BLaER1 treated with 17β-estradiol and CSF1 and Interleukin-3, amounts not matched to agents 10 nM and 100 nM (cell line): ENCODE measurements at regions not wholly inside any gene's neighbourhood (a gene's known extent, or its start where the extent isn't known, plus 50 kb on each side); places are given as distances from the start of the nearest gene placed in this dataset.

Source experiments
- H3K27ac ChIP-seq, 11 experiments: shearing (Covaris generic); formaldehyde crosslinking; 2 replicates each; pipeline ENCODE4 v1.8.1; 2022
- H3K27me3 ChIP-seq, 11 experiments: shearing (Covaris generic); formaldehyde crosslinking; 2 replicates each; pipeline ENCODE4 v1.8.1; 2022
- H3K36me3 ChIP-seq, 11 experiments: shearing (Covaris generic); formaldehyde crosslinking; 2 replicates each; pipeline ENCODE4 v1.8.1; 2022
- H3K4me1 ChIP-seq, 10 experiments: shearing (Covaris generic); formaldehyde crosslinking; 2 replicates each; pipeline ENCODE4 v1.8.1; 2022
- H3K4me2 ChIP-seq, 11 experiments: shearing (Covaris generic); formaldehyde crosslinking; 2 replicates each; pipeline ENCODE4 v1.8.1; 2022
- H3K4me3 ChIP-seq, 10 experiments: shearing (Covaris generic); formaldehyde crosslinking; 2 replicates each; pipeline ENCODE4 v1.8.1; 2022
- H3K9ac ChIP-seq, 11 experiments: shearing (Covaris generic); formaldehyde crosslinking; 2 replicates each; pipeline ENCODE4 v1.8.1; 2022
- H3K9me3 ChIP-seq, 11 experiments: shearing (Covaris generic); formaldehyde crosslinking; replicated peaks in 1 of 11; 2 replicates each; pipeline ENCODE4 v1.8.1; 2022
- H4K20me1 ChIP-seq, 11 experiments: shearing (Covaris generic); formaldehyde crosslinking; 2 replicates each; pipeline ENCODE4 v1.8.1; 2022
- Cebpa-rat ChIP-seq, 11 experiments: shearing (Covaris generic); IDR thresholded peaks; 2 replicates each; pipeline ENCODE4 v1.8.1; 2022

- H4K20me1 ChIP-seq, result no peaks in the 10 kb centered on the region
- TF ChIP-seq Cebpa-rat (IDR thresholded peaks at IDR 0.05), result no peak
- no peaks in the 10 kb centered on the region; a peak in 1 of 22 replicates for H3K9me3 ChIP-seq
- no peak overlapping the region for H3K27ac ChIP-seq
- H3K36me3 ChIP-seq, result no peaks in the 10 kb centered on the region
- no peaks in the 10 kb centered on the region for H3K27me3 ChIP-seq
- H3K9ac ChIP-seq, result no peak overlapping the region
- no peaks in the 10 kb centered on the region for H3K4me1 ChIP-seq
- H3K4me3 ChIP-seq, result no peak overlapping the region
- no peak overlapping the region for H3K4me2 ChIP-seq
Observed at GRCh38 chr20:7387638-7388193, 552.5 kb downstream of the HAO1 start.

DNA sequence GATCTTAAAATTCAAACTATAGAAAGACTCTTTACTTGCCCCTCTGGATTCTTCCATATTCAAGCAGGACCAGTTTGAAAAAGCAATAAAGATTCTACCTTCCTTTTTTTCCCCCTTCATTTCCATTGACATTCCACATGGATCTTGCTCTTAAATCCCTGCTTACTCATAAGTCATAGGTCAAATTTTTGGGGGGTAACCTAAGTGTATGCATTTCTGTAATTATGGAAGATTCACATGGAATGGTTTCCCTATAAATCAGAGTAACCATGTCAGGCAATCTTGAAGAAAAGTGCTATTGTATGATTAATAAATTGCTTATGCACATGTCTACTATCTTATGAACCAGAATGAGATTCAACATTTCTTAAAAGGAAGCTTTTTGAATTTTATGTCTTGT lies 551.0 kb downstream of the HAO1 start:
- no peak for TF ChIP-seq Cebpa-rat (IDR thresholded peaks at IDR 0.05)
- no peak overlapping the region for H3K4me3 ChIP-seq
- no peaks in the 10 kb centered on the region for H3K4me1 ChIP-seq
- no peaks in the 10 kb centered on the region for H3K36me3 ChIP-seq
- no peaks in the 10 kb centered on the region for H4K20me1 ChIP-seq
- H3K9ac ChIP-seq, result no peak overlapping the region
- H3K4me2 ChIP-seq, result no peak overlapping the region
- no peaks in the 10 kb centered on the region for H3K9me3 ChIP-seq
- H3K27me3 ChIP-seq, result no peaks in the 10 kb centered on the region
- H3K27ac ChIP-seq, result no peak overlapping the region

- H3K36me3 ChIP-seq, result no peaks in the 10 kb centered on the region
- no peak overlapping the region for H3K4me2 ChIP-seq
- no peaks in the 10 kb centered on the region for H4K20me1 ChIP-seq
- no peak overlapping the region for H3K9ac ChIP-seq
- H3K9me3 ChIP-seq, result no peaks in the 10 kb centered on the region
- H3K4me3 ChIP-seq, result no peak overlapping the region
- TF ChIP-seq Cebpa-rat (IDR thresholded peaks at IDR 0.05), result no peak
- H3K27ac ChIP-seq, result no peak overlapping the region
- H3K27me3 ChIP-seq, result no peaks in the 10 kb centered on the region
- H3K4me1 ChIP-seq, result no peaks in the 10 kb centered on the region
Observed at GRCh38 chr20:7392542-7393206, 547.6 kb downstream of the HAO1 start.

DNA sequence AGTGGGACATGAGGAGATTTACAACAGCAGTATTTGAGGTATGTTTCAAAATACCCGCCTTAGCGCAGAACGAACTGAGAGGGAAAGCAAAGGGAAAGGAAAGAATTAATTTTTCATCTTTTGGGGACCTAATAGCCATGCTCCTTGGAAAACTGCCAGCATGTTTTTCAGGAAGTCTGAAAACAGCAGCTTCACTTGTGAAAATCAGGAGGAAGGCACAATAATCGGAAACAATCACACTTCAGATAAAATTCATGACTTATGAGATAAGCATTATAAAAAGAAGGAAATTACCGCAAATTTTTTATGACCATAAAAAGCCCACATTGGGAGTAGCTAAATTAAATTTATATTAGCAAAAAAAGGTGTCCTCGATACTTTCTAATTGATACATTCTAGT lies 541.1 kb downstream of the HAO1 start:
- Histone ChIP-seq H4K20me1 (no peaks in the 10 kb centered on the region), H3K4me2 (no peak overlapping the region), H3K4me3 (no peak overlapping the region), H3K27me3 (0 out of 22 replicates have a peak, but pooled peaks cover 0 to 7% (median 0%) of the 10 kb centered on the region in 11 experiments), H3K36me3 (no peaks in the 10 kb centered on the region), H3K4me1 (no peaks in the 10 kb centered on the region), H3K27ac (no peak overlapping the region), H3K9me3 (no peaks in the 10 kb centered on the region), H3K9ac (no peak overlapping the region)
- TF ChIP-seq Cebpa-rat (IDR thresholded peaks at IDR 0.05), result no peak

DNA sequence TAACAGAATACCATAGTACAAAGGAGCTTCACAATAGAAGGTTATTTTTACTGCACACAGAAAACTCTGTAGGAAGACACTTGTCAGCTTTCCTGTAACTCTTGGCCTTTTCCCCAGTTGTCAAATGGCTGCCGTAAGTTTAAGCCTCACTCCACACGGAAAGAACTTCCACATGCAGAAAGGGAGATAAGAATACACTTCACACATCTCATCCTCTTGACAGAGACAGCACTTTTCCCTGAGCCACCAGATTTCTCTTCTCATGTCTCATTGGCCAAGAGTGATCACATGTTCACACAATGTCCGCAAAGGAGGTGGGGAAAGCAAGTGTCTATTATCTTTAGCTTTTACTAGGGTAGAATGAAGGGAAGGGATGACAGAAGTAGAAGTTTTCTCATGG lies 540.7 kb downstream of the HAO1 start:
- no peak overlapping the region for H3K27ac ChIP-seq
- no peaks in the 10 kb centered on the region for H3K9me3 ChIP-seq
- TF ChIP-seq Cebpa-rat (IDR thresholded peaks at IDR 0.05), result no peak
- 0 out of 22 replicates have a peak, but pooled peaks cover 0 to 7% (median 0%) of the 10 kb centered on the region in 11 experiments for H3K27me3 ChIP-seq
- no peak overlapping the region for H3K4me3 ChIP-seq
- no peak overlapping the region for H3K9ac ChIP-seq
- H3K4me2 ChIP-seq, result no peak overlapping the region
- H3K36me3 ChIP-seq, result no peaks in the 10 kb centered on the region
- H4K20me1 ChIP-seq, result no peaks in the 10 kb centered on the region
- no peaks in the 10 kb centered on the region for H3K4me1 ChIP-seq

- Histone ChIP-seq H3K4me2 (no peak overlapping the region), H3K27me3 (no peaks in the 10 kb centered on the region), H3K27ac (no peak overlapping the region), H3K9ac (no peak overlapping the region), H3K4me1 (0 out of 20 replicates have a peak, but pooled peaks cover 0 to 5% (median 0%) of the 10 kb centered on the region in 10 experiments), H3K4me3 (no peak overlapping the region), H3K36me3 (no peaks in the 10 kb centered on the region), H3K9me3 (no peaks in the 10 kb centered on the region), H4K20me1 (no peaks in the 10 kb centered on the region)
- TF ChIP-seq Cebpa-rat (IDR thresholded peaks at IDR 0.05), result no peak
Observed at GRCh38 chr20:7406671-7407070, 533.6 kb downstream of the HAO1 start.

DNA sequence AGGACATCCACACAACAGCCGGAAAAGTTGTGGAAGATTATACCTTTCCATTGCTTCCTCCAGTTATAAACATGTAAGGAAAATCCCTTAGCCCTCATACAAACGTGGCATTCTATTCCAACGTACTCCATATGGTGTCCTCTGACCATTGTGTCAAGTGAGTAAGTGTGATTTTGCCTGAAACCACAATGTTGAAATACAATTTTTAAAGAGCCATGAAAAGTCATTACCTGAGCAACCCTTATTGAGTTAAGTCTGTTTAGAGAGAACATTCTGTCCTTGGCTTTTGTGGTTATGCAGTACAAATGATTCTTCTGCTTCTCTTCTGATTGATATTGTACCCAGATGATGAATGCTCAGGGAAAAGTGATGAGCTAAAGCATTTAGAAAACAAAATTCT lies 530.1 kb downstream of the HAO1 start:
- Histone ChIP-seq H3K4me1 (peaks cover 0 to 7% (median 0%) of the 10 kb centered on the region in 10 experiments; a peak in 1 of 20 replicates), H4K20me1 (no peaks in the 10 kb centered on the region), H3K27me3 (no peaks in the 10 kb centered on the region), H3K9ac (no peak overlapping the region), H3K4me2 (no peak overlapping the region), H3K4me3 (no peak overlapping the region), H3K27ac (no peak overlapping the region), H3K36me3 (no peaks in the 10 kb centered on the region), H3K9me3 (no peaks in the 10 kb centered on the region)
- no peak for TF ChIP-seq Cebpa-rat (IDR thresholded peaks at IDR 0.05)

- no peak overlapping the region for H3K4me3 ChIP-seq
- H3K9ac ChIP-seq, result no peak overlapping the region
- no peaks in the 10 kb centered on the region for H3K27me3 ChIP-seq
- H3K27ac ChIP-seq, result no peak overlapping the region
- no peaks in the 10 kb centered on the region for H3K9me3 ChIP-seq
- H4K20me1 ChIP-seq, result no peaks in the 10 kb centered on the region
- H3K4me2 ChIP-seq, result no peak overlapping the region
- TF ChIP-seq Cebpa-rat (IDR thresholded peaks at IDR 0.05), result no peak
- H3K4me1 ChIP-seq, result peaks cover 0 to 7% (median 0%) of the 10 kb centered on the region in 10 experiments; a peak in 1 of 20 replicates
- no peaks in the 10 kb centered on the region for H3K36me3 ChIP-seq
Observed at GRCh38 chr20:7411075-7411474, 529.2 kb downstream of the HAO1 start.

- H3K4me1 ChIP-seq, result peaks cover 0 to 7% (median 0%) of the 10 kb centered on the region in 10 experiments; a peak in 1 of 20 replicates
- H3K4me3 ChIP-seq, result no peak overlapping the region
- no peak overlapping the region for H3K9ac ChIP-seq
- no peaks in the 10 kb centered on the region for H3K36me3 ChIP-seq
- no peak overlapping the region for H3K27ac ChIP-seq
- TF ChIP-seq Cebpa-rat (IDR thresholded peaks at IDR 0.05), result no peak
- H4K20me1 ChIP-seq, result no peaks in the 10 kb centered on the region
- no peaks in the 10 kb centered on the region for H3K27me3 ChIP-seq
- H3K4me2 ChIP-seq, result no peak overlapping the region
- no peaks in the 10 kb centered on the region for H3K9me3 ChIP-seq
Observed at GRCh38 chr20:7415427-7415826, 524.8 kb downstream of the HAO1 start.

DNA sequence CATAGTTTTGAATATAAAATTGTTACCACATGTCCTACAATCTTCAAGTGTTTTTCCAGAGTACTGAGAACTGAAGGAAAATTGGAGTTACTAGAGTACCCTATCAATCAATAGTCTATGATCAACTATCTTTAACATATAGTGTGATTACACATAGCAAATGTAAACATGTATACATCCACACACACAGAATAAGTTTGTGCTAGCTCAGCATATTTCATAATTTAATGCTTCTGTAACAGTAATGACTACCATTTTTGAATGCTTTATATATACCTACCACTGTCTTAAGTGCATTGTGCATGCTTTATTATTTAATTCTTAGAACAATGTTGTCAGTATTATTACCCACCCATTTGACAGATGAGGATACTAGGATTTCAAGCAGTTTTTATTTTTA lies 523.9 kb downstream of the HAO1 start:
- no peaks in the 10 kb centered on the region for H3K27me3 ChIP-seq
- H3K4me1 ChIP-seq, result peaks cover 0 to 7% (median 0%) of the 10 kb centered on the region in 10 experiments; a peak in 1 of 20 replicates
- H3K9me3 ChIP-seq, result no peaks in the 10 kb centered on the region
- no peak overlapping the region for H3K4me3 ChIP-seq
- no peak overlapping the region for H3K4me2 ChIP-seq
- H3K27ac ChIP-seq, result no peak overlapping the region
- no peak for TF ChIP-seq Cebpa-rat (IDR thresholded peaks at IDR 0.05)
- H4K20me1 ChIP-seq, result no peaks in the 10 kb centered on the region
- no peaks in the 10 kb centered on the region for H3K36me3 ChIP-seq
- no peak overlapping the region for H3K9ac ChIP-seq
